ENCODE measurements at regions not wholly inside any gene's neighbourhood (a gene's known extent, or its start where the extent isn't known, plus 50 kb on each side); places are given as distances from the start of the nearest gene placed in this dataset.

DNA sequence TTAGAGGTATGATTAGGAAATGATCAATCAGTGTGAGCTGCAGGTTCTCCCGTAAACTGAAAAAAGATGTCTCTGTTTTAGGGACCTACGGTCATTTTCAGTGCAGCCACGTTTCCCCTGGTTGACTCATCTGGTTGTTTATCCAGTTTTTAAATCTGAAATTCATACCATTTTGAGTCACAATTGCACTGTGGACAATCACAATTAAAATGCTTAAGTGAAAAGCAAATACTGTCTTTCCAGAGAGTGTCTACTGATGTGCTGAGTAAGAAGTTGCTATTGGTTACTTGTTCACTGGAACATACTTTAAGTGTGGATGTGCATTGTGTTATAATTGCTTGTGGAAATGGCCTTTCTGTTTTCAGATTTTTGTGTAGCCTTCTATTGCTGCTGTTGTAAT is 305.1 kb upstream of the SASH1 start:
- Histone ChIP-seq H3K4me3 (ENCODE audit: severe bottlenecking) (no peak overlapping the region), H3K4me1 (ENCODE audit: insufficient read depth, poor library complexity, severe bottlenecking) (no peaks in the 10 kb centered on the region)

DNA sequence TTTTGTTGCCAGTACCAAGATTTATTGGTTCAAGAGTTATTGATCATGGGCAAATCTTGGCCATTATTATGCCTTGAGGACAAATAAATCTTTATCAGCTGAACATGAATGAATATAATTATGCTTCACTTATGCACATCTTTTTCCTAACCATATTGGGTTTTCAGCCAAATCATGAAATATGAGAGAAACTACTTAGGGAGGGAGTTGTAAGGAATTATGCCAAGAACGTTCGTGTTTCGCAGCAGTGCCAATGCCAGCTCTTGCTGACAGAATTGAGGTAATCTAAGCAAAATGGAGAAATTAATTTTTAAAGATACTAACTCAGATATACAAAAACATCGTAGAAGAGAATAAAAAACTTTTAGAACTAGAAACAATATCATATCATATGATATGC is 301.1 kb upstream of the SASH1 start:
- H3K4me1 ChIP-seq (ENCODE audit: insufficient read depth, poor library complexity, severe bottlenecking): no peaks in the 10 kb centered on the region
- DNase-seq (ENCODE audit: low spot score) (no peak), ATAC-seq (ENCODE audit: low read depth) (no peak)
- no peak overlapping the region for H3K4me3 ChIP-seq (ENCODE audit: severe bottlenecking)
- TF ChIP-seq, protein P1, sequence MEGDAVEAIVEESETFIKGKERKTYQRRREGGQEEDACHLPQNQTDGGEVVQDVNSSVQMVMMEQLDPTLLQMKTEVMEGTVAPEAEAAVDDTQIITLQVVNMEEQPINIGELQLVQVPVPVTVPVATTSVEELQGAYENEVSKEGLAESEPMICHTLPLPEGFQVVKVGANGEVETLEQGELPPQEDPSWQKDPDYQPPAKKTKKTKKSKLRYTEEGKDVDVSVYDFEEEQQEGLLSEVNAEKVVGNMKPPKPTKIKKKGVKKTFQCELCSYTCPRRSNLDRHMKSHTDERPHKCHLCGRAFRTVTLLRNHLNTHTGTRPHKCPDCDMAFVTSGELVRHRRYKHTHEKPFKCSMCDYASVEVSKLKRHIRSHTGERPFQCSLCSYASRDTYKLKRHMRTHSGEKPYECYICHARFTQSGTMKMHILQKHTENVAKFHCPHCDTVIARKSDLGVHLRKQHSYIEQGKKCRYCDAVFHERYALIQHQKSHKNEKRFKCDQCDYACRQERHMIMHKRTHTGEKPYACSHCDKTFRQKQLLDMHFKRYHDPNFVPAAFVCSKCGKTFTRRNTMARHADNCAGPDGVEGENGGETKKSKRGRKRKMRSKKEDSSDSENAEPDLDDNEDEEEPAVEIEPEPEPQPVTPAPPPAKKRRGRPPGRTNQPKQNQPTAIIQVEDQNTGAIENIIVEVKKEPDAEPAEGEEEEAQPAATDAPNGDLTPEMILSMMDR (IDR thresholded peaks at IDR 0.05; ENCODE audit: poor library complexity, severe bottlenecking): no peak
- H3K27ac ChIP-seq (ENCODE audit: poor library complexity, severe bottlenecking): no peak overlapping the region
- no peaks in the 10 kb centered on the region for H3K27me3 ChIP-seq (ENCODE audit: insufficient read depth, poor library complexity, severe bottlenecking)
- no peaks in the 10 kb centered on the region for H3K36me3 ChIP-seq (ENCODE audit: low read depth)
- H3K9me3 ChIP-seq (ENCODE audit: severe bottlenecking): no peaks in the 10 kb centered on the region

More for the DNA sequence above, 305.1 kb upstream of the SASH1 start:
- ATAC-seq (ENCODE audit: low read depth): 0 out of 3 replicates have a peak, but pooled peaks have one; percentile 10
- H3K9me3 ChIP-seq (ENCODE audit: severe bottlenecking): no peaks in the 10 kb centered on the region
- no peak for DNase-seq (ENCODE audit: low spot score)
- no peaks in the 10 kb centered on the region for H3K27me3 ChIP-seq (ENCODE audit: insufficient read depth, poor library complexity, severe bottlenecking)
- H3K36me3 ChIP-seq (ENCODE audit: low read depth): no peaks in the 10 kb centered on the region
- no peak overlapping the region for H3K27ac ChIP-seq (ENCODE audit: poor library complexity, severe bottlenecking)
- TF ChIP-seq, protein P1 (IDR thresholded peaks at IDR 0.05; ENCODE audit: poor library complexity, severe bottlenecking): no peak

DNA sequence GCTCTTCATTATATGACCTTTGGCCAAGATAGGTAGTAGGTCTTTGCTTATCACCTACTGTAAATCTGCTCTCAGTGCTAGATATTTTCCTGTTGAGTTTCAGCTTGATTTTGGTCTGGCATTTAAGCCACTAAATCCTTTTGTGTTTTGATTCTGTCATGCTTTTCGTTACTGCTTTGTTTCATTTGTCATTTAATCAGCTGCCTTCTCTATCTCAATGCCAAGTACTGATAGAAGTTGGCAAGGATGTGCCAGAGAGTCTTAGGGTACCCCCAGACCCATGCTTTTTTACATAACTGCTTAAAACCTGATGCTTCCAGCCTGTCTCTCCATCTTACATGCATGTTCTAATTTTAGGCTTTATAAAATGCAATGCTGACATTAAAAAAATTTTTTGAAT is 300.1 kb upstream of the SASH1 start:
- ATAC-seq (ENCODE audit: low read depth) (no peak), DNase-seq (ENCODE audit: low spot score) (no peak)
- H3K4me1 ChIP-seq (ENCODE audit: insufficient read depth, poor library complexity, severe bottlenecking): no peaks in the 10 kb centered on the region
- no peaks in the 10 kb centered on the region for H3K27me3 ChIP-seq (ENCODE audit: insufficient read depth, poor library complexity, severe bottlenecking)
- no peaks in the 10 kb centered on the region for H3K36me3 ChIP-seq (ENCODE audit: low read depth)
- no peak overlapping the region for H3K27ac ChIP-seq (ENCODE audit: poor library complexity, severe bottlenecking)
- TF ChIP-seq, protein P1 (IDR thresholded peaks at IDR 0.05; ENCODE audit: poor library complexity, severe bottlenecking): no peak
- no peak overlapping the region for H3K4me3 ChIP-seq (ENCODE audit: severe bottlenecking)
- H3K9me3 ChIP-seq (ENCODE audit: severe bottlenecking): no peaks in the 10 kb centered on the region

DNA sequence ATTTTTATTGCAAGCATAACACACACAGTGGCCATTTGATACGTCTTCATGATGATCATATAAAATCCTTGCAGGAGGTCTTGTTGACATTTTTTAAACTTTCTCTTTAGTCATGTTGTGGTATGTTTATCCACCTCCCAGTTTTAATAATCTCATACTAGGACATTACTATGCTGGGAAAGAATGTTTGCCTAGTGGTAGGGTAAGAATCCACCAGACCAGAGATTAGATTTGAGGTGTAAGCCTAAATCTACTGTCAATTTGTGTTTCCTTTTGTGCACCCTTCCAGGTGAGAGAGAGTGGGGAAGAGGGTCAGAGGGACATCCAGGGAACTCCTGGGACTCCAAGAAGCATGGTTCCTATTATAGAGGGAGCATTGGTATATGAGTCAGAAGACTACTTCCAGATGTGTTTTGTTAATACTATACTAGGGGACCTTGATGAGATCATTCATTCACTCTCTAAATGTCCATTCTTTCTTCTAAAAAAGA is 298.3 kb upstream of the SASH1 start:
- TF ChIP-seq, protein P1 (IDR thresholded peaks at IDR 0.05; ENCODE audit: poor library complexity, severe bottlenecking): no peak
- no peaks in the 10 kb centered on the region for H3K9me3 ChIP-seq (ENCODE audit: severe bottlenecking)
- DNase-seq (ENCODE audit: low spot score): no peak
- no peak for ATAC-seq (ENCODE audit: low read depth)
- no peak overlapping the region for H3K27ac ChIP-seq (ENCODE audit: poor library complexity, severe bottlenecking)
- no peak overlapping the region for H3K4me3 ChIP-seq (ENCODE audit: severe bottlenecking)
- H3K27me3 ChIP-seq (ENCODE audit: insufficient read depth, poor library complexity, severe bottlenecking): no peaks in the 10 kb centered on the region
- no peaks in the 10 kb centered on the region for H3K4me1 ChIP-seq (ENCODE audit: insufficient read depth, poor library complexity, severe bottlenecking)
- H3K36me3 ChIP-seq (ENCODE audit: low read depth): no peaks in the 10 kb centered on the region

DNA sequence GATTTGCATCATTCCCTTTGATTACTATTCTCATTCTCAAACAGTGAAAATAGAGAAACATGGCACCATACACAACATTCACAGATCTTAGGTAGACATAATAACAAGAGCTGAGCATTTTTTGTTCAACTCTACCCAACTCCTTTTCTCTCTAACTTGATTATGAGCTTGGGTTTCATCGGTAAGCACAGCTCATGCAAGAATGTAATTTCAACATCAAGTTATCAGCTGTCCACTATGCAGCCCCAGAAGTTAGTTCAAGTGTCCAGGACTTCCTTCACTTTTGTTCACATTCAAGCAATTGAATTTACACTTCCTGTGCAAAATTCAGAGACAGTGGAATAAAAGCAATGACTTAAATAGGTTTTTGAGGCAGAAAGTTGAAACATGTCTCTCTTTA is 297.7 kb upstream of the SASH1 start:
- DNase-seq (ENCODE audit: low spot score) (no peak), ATAC-seq (ENCODE audit: low read depth) (no peak)
- TF ChIP-seq, protein P1 (IDR thresholded peaks at IDR 0.05; ENCODE audit: poor library complexity, severe bottlenecking): no peak
- no peaks in the 10 kb centered on the region for H3K9me3 ChIP-seq (ENCODE audit: severe bottlenecking)
- H3K27me3 ChIP-seq (ENCODE audit: insufficient read depth, poor library complexity, severe bottlenecking): no peaks in the 10 kb centered on the region
- no peak overlapping the region for H3K4me3 ChIP-seq (ENCODE audit: severe bottlenecking)
- no peak overlapping the region for H3K27ac ChIP-seq (ENCODE audit: poor library complexity, severe bottlenecking)
- no peaks in the 10 kb centered on the region for H3K36me3 ChIP-seq (ENCODE audit: low read depth)
- H3K4me1 ChIP-seq (ENCODE audit: insufficient read depth, poor library complexity, severe bottlenecking): no peaks in the 10 kb centered on the region

All from RWPE2 (cell line).